HG03439 (cell line): ENCODE measurements at regions not wholly inside any gene's neighbourhood (a gene's known extent, or its start where the extent isn't known, plus 50 kb on each side); places are given as distances from the start of the nearest gene placed in this dataset.

ENCODE experiments used
- ATAC-seq: cut with Tn5 transposase; IDR thresholded peaks from one replicate; pipeline ENCODE4 v1.9.1; 2021; ENCODE audit warnings: mild to moderate bottlenecking, moderate library complexity; ENCODE audit not compliant: unreplicated experiment

- no peak for ATAC-seq
These were observed 188.4 kb downstream of the FOXL1 start for GRCh38 chr16:86766700-86767099.

DNA sequence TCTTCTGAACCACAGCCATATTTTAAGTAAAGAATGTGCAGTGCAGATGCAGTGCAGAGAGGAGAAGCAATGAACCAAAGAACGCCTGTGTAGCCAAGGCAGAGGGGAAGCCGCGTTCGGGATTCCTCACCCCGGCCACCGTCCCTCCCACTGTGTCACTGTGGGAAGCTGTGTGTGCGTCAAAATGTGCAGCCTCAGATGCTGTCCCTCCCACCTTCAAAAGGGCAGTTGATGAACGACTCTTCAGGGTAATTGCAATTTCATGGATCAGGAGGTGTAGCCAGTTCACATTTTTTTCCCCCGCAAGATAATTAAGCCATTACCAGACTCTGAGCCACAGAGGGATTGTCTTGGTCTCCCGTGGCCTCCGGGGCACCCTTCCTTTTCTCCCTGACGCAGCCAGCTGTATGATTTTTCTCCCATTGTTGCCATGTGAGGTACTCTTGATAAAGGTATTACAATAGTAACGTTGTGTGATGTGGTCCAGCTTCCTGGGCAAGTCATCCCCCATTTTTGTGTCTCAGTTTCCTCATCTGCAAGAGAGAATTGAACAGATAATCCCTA, 190.0 kb downstream of the FOXL1 start:
- ATAC-seq = no peak

GRCh38 chr16:86768999-86769398, 190.7 kb downstream of the FOXL1 start:
- ATAC-seq = no peak

DNA sequence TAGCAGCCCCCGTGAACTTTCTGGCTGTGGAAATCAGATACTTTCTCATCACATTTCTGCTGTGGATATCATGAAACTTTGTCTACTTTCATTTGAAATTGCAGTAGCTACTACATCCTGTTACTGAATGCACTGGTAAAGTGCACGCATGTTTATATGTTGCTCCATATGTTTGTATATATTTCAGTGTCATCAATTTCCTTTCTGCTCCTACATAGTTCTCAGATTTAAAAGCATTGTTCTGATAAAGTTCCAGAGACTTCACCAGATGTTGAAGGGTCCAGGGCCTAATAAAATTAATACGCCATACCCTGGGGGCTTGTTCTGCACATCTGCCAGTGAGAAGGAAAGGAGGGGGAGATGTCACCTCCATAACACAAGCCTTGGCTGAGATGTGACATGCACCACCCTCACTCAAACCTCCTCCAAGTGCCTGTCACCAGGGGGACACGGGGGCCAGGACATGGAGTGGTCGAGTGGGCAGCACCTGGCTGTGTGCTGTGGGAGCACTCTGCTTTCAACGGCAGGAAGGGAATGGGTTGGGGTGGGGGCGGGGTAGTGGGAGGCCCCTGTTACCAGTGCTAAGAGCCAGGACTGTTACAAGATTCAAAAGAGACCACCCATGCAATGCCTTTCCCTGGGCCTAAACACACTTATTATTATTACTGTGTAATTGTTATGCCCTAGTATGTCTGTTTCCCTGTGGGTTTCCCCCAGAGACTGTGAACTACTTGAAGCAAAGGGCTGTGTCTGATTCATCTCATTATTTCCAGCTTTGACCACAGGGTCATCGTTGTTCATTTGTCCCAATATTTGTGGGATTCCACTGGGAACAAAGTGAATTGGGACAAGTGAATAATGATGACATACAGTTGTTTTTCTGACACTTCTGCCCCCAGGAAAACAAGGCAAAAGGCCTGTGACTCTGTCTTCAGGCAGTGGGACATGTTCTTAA, 193.4 kb downstream of the FOXL1 start:
- no peak for ATAC-seq

DNA sequence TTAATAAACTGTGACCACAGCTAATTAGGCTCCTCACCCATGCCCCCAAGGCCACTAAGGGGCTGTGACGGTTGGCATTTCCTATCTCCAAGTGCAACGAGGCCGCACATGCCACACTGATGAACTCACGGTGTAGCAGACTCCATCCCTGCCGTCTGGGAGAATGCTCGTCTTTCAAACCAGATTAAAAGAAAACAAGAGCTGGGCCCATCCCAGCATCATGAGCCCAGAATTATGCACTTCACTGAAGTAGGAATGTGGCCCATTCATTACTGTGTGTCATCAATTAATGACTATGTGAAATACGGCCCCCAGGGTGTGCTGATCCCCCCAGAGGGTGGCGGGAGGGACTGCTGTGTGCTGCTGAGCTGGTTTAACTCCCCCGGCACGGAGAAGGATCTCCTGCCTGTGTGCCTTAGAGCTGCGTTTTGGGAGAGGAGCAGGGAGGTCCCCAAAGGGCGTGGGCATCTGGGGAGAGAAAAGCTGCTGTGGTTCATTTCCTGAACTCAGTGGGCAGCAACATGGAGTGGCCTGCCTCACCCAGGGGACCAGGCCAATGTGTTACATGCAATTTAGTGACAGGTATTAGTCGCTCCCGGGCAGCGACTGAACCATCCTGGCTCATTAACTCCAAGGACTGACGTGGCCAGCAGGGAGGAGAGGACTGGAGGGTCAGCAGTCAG, 194.5 kb downstream of the FOXL1 start:
- ATAC-seq = no peak

- no peak for ATAC-seq
These were observed 195.0 kb downstream of the FOXL1 start for GRCh38 chr16:86773354-86773715.

- ATAC-seq = no peak
These were observed 196.6 kb downstream of the FOXL1 start for GRCh38 chr16:86774931-86775330.

DNA sequence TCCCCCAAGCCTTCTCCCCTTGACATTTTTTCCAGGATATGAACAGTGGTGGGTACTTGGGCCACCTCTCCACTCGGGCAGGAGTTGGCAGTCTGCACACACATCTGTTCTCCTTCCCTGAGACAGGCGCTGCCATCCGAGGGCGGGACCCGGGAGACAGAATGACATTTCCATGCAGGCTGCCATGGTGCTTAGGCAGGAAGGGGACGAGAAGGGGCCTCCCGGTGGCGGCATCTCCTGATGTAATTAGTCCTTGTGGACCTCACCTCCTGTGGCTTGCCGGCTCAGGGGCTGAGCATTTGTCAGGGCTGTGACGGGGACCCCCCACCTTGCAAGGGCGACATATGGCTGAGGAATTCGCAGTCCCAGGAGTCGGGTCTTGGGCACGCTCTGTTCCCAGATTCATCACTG, 197.2 kb downstream of the FOXL1 start:
- ATAC-seq = no peak

- ATAC-seq = no peak
These were observed 199.1 kb downstream of the FOXL1 start for GRCh38 chr16:86777381-86777946.

GRCh38 chr16:86778108-86778745, 199.9 kb downstream of the FOXL1 start:
- no peak for ATAC-seq

DNA sequence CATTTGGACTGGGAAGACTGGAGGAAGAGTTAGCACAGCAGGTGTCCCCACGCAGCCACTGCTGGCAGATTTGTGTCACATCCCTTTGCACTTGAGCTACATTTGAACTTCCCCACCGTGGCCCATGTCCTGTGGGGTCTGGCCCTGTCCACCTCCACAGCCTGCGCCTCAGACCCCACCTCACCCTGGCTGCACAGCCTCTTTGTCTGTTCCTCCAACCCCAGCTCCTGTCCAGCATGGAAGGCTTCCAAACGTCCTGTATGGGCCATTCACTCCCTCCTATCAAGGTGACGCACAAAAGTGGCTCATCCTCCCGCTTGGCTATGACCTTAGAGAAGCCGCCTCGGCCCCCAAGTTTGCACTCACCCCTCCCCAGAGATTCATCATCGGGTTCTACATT, 200.6 kb downstream of the FOXL1 start:
- ATAC-seq = no peak

GRCh38 chr16:86781046-86781445, 202.7 kb downstream of the FOXL1 start:
- ATAC-seq = no peak

DNA sequence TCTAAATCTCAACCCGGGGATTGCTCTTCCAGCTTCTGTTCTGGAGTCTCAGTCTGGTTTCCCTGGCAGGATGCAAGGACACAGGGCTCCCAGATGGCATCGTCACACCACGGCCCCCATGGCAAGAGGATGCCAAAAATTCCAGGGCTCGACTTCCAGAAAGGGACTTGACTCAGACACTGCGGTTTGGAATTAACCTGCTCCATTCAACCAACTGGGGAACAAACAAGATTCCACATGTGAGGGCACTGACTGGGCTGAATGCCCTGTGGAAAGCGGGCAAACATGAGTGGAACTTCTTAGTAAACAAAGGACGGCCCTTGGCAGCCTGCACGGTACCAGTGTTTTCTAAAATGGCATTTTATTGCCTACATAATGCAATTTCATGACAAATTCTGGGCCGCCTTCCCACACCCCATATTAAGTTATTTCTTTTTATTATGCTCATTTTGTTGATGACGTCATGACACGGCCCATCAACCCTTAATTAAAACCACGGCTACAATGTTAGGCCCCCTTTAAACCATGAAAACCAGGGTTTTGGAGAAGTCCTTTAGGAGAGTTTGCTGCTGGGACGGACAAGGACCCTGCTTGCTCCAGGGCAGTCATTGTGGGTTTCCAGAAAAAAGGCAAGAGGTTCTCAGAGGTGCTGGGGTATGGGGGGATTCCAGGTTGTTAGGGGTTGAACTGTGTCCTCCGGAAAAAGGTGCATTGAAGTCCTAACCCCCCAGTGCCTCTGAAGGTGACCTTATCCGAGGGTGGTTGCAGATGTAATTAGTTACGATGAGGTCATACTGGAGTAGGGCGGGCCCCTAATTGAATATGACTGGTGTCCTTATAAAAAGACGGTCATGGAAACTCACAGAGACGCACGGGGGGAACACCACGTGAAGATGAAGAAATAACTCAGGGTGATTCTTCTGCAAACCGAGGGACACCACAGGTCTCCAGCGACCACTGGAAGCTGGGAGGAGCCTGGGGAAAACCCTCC, 205.6 kb downstream of the FOXL1 start:
- ATAC-seq = no peak

DNA sequence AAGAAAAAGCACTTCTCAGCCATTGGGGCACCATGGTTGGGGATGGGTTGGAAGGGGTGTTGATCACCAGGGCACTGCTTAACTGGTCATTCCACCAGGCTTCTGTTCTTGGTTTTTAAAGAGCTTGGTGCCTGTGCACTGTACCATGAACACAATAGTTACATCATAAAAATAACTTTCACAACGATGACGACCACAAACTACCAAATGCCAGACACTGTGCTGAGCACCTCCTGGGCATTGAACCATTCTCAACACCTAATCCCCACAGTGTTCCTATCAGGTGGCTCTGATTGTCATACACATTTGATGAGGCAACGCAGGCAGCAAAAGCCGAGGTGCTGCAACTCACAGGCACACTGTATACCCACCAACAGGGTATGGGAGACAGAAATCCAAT, 208.0 kb downstream of the FOXL1 start:
- ATAC-seq = no peak

DNA sequence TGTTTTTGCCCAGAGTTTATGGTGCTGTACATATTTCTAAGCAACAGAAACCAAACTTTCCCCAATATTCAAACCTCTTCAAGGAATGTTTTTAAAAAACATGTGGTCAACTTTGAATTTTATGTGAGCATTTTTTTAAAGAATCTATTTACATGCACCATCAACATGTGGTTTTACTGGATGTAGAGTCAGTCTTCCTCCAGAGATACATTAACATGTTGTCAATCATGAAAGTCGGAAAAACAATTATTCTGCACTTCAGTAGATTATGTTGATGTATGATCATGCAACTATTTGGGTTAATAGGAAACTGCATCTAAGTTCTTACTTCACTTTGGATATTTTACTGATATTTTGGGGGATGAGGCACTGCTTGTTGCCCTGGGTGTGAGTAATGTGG, 208.6 kb downstream of the FOXL1 start:
- ATAC-seq = no peak

GRCh38 chr16:86787538-86787937, 209.2 kb downstream of the FOXL1 start:
- no peak for ATAC-seq

GRCh38 chr16:86789621-86790051, 211.3 kb downstream of the FOXL1 start:
- ATAC-seq = no peak

DNA sequence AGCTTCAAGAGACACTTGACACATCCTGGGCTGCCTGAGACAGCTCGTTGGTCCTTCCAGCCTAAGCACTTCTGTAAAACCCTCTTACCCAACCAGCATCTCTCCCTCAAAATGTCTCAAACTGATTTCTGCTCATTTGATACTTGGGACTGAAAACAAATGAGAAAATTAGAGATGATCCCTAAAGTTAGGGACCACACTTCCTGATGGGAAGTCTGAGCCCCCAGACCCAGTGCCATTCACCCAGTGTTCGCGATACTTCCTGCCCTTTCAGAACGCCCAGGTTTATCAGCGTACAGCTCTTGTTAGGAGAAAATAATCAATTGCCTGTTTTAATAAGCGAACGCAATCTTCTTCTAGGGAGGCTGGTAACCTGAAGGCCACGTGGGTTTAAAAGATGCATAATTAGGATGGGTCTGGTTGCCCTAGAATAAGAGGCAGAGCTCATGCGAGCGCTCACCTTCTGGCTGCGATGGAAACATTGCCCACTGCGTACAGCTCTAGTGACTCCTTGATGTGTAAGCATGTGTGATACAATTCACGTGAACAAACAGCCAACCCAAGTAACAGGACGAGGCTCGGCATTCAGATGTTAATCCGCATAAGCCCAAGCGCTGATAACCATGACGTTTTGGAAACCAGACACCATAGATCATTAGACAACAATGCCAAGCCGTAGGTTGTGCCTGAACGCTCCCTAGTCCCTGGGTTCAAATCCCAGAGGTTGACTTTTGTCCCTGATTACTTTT, 213.1 kb downstream of the FOXL1 start:
- no peak for ATAC-seq

DNA sequence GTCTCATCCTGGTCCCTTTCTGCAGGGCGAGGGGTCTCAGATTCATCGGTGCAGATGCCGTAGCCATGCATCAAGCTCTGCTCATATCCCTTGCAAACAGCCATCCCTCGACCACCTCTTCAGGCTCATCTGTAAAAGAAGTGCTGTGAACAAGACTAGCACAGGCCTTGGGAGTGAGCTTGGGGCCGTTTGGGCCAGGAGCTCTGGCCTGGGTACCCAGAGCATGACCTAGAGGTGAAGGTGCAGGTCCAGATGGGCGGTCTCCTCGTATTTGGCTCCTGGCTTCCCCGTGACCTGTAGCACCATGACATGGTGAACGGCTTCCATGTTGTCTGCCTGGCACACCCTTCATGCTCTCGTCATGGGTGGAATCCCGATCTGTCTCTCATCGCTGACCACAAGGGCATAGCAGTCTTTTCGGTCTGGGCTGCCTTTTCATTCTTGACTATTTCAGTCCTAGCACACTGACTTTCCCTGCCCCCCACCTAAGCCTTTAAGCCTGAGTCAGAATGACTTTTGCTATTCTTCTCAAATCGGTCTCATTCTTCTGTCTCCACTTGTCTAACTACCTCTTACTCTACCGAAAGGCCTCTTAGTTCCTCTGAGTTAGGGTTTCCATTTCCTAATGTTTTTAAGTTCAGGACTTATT, 216.0 kb downstream of the FOXL1 start:
- ATAC-seq = no peak
